ENCODE measurements at regions not wholly inside any gene's neighbourhood (a gene's known extent, or its start where the extent isn't known, plus 50 kb on each side); places are given as distances from the start of the nearest gene placed in this dataset.

GRCh38 chr16:6148361-6148760, 1050.8 kb upstream of the EEF2KMT start:
- Histone ChIP-seq H2AFZ (ENCODE audit: low read length) (no peak overlapping the region), H3K27me3 (ENCODE audit: control insufficient read depth, insufficient read depth, low read length) (no peaks in the 10 kb centered on the region), H3K9me3 (ENCODE audit: control insufficient read depth, insufficient read depth, low read depth, low read length) (no peaks in the 10 kb centered on the region), H3K9ac (ENCODE audit: insufficient read depth, low read length) (no peak overlapping the region), H3K4me2 (ENCODE audit: extremely low read depth, insufficient read depth, low read length) (no peak overlapping the region), H3K4me3 (replicated peaks in 1 of 4; ENCODE audit: control extremely low read depth in 1 of 4, insufficient read depth in 1 of 4, low read depth in 3 of 4, low read length in 4 of 4) (no peak overlapping the region), H3K4me1 (ENCODE audit: control insufficient read depth, extremely low read depth, insufficient read depth, low read length) (no peaks in the 10 kb centered on the region), H3K27ac (ENCODE audit: insufficient read depth, low read length) (no peak overlapping the region), H3K36me3 (ENCODE audit: control insufficient read depth, insufficient read depth, low read length) (no peaks in the 10 kb centered on the region), H3K79me2 (ENCODE audit: control insufficient read depth, insufficient read depth, low read length) (no peaks in the 10 kb centered on the region), H4K20me1 (ENCODE audit: control insufficient read depth, extremely low read depth, insufficient read depth, low read length) (no peaks in the 10 kb centered on the region)
- TF ChIP-seq EZH2 (IDR thresholded peaks at IDR 0.05; ENCODE audit: low read length, missing control alignments) (no peak), CTCF (conservative IDR thresholded peaks at IDR 0.05 in 1 of 2, IDR thresholded peaks at IDR 0.05 in 1 of 2; ENCODE audit: low read depth in 1 of 2, low read length in 2 of 2) (no peak)
- no peak for DNase-seq (ENCODE audit: low read depth in 2 of 2)

GRCh38 chr16:6146874-6147425, 1049.4 kb upstream of the EEF2KMT start:
- Histone ChIP-seq H3K4me3 (replicated peaks in 1 of 4; ENCODE audit: control extremely low read depth in 1 of 4, insufficient read depth in 1 of 4, low read depth in 3 of 4, low read length in 4 of 4) (no peak overlapping the region), H3K9ac (ENCODE audit: insufficient read depth, low read length) (no peak overlapping the region), H3K4me1 (ENCODE audit: control insufficient read depth, extremely low read depth, insufficient read depth, low read length) (no peaks in the 10 kb centered on the region), H4K20me1 (ENCODE audit: control insufficient read depth, extremely low read depth, insufficient read depth, low read length) (no peaks in the 10 kb centered on the region), H3K4me2 (ENCODE audit: extremely low read depth, insufficient read depth, low read length) (no peak overlapping the region), H3K27me3 (ENCODE audit: control insufficient read depth, insufficient read depth, low read length) (no peaks in the 10 kb centered on the region), H3K36me3 (ENCODE audit: control insufficient read depth, insufficient read depth, low read length) (no peaks in the 10 kb centered on the region), H2AFZ (ENCODE audit: low read length) (no peak overlapping the region), H3K27ac (ENCODE audit: insufficient read depth, low read length) (no peak overlapping the region), H3K9me3 (ENCODE audit: control insufficient read depth, insufficient read depth, low read depth, low read length) (no peaks in the 10 kb centered on the region), H3K79me2 (ENCODE audit: control insufficient read depth, insufficient read depth, low read length) (no peaks in the 10 kb centered on the region)
- no peak for TF ChIP-seq CTCF (conservative IDR thresholded peaks at IDR 0.05 in 1 of 2, IDR thresholded peaks at IDR 0.05 in 1 of 2; ENCODE audit: low read depth in 1 of 2, low read length in 2 of 2)
- no peak for TF ChIP-seq EZH2 (IDR thresholded peaks at IDR 0.05; ENCODE audit: low read length, missing control alignments)
- DNase-seq (ENCODE audit: low read depth in 2 of 2), result no peak

- Histone ChIP-seq H3K9ac (ENCODE audit: insufficient read depth, low read length) (no peak overlapping the region), H3K9me3 (ENCODE audit: control insufficient read depth, insufficient read depth, low read depth, low read length) (no peaks in the 10 kb centered on the region), H4K20me1 (ENCODE audit: control insufficient read depth, extremely low read depth, insufficient read depth, low read length) (no peaks in the 10 kb centered on the region), H3K4me3 (replicated peaks in 1 of 4; ENCODE audit: control extremely low read depth in 1 of 4, insufficient read depth in 1 of 4, low read depth in 3 of 4, low read length in 4 of 4) (no peak overlapping the region), H3K27me3 (ENCODE audit: control insufficient read depth, insufficient read depth, low read length) (no peaks in the 10 kb centered on the region), H3K4me1 (ENCODE audit: control insufficient read depth, extremely low read depth, insufficient read depth, low read length) (no peaks in the 10 kb centered on the region), H3K79me2 (ENCODE audit: control insufficient read depth, insufficient read depth, low read length) (no peaks in the 10 kb centered on the region), H2AFZ (ENCODE audit: low read length) (no peak overlapping the region), H3K27ac (ENCODE audit: insufficient read depth, low read length) (no peak overlapping the region), H3K4me2 (ENCODE audit: extremely low read depth, insufficient read depth, low read length) (no peak overlapping the region), H3K36me3 (ENCODE audit: control insufficient read depth, insufficient read depth, low read length) (no peaks in the 10 kb centered on the region)
- TF ChIP-seq EZH2 (IDR thresholded peaks at IDR 0.05; ENCODE audit: low read length, missing control alignments) (no peak), CTCF (conservative IDR thresholded peaks at IDR 0.05 in 1 of 2, IDR thresholded peaks at IDR 0.05 in 1 of 2; ENCODE audit: low read depth in 1 of 2, low read length in 2 of 2) (no peak)
- DNase-seq (ENCODE audit: low read depth in 2 of 2), result no peak
Measured at GRCh38 chr16:6146356-6146755, 1048.8 kb upstream of the EEF2KMT start.

Measured in fibroblast of lung (primary cell).